ENCODE measurements at regions not wholly inside any gene's neighbourhood (a gene's known extent, or its start where the extent isn't known, plus 50 kb on each side); places are given as distances from the start of the nearest gene placed in this dataset.

DNA sequence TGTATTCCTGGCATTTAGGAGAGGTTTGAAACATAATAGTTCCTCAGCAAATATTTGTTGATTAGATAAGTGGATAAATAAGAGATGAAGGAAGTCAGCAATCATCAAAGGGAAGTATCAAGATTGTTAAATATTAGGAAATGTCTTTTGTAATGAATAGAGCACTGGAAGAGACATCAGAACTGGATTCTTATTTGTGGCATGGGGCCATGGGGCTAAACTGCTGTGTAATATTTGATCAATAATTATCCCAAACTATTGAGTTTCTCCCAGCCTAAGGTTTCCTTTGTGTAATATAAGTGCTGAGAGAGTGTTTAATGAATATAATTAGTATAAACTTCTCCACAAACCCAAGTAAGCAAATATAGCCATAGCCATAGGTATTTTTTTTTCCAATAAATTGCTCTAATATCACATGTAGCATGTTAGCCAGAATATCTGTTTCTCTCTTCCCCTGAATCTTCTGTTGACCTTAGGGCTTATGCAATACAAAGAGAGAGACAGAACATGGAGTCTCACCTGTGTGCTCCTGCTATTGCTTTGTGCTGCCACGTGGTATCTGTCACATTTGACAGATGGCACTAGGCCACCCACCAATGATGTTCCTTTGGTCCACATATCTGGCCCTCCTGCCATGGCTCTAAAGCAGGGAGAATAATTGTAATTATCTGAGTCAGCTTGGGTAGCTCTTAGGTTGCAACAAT, 658.7 kb downstream of the SOX5 start:
- no peak for TF ChIP-seq POLR2AphosphoS5 (IDR thresholded peaks at IDR 0.05; ENCODE audit: low read depth, low read length)
- TF ChIP-seq POLR2A (IDR thresholded peaks at IDR 0.05; ENCODE audit: low read depth, low read length): no peak
- no peak for TF ChIP-seq SPI1 (IDR thresholded peaks at IDR 0.05; ENCODE audit: low read depth, low read length)
